ENCODE measurements at regions not wholly inside any gene's neighbourhood (a gene's known extent, or its start where the extent isn't known, plus 50 kb on each side); places are given as distances from the start of the nearest gene placed in this dataset.

- Histone ChIP-seq H3K4me3 (ENCODE audit: insufficient read length, low read depth) (no peak overlapping the region), H3K27me3 (ENCODE audit: insufficient read depth, insufficient read length) (no peaks in the 10 kb centered on the region), H3K36me3 (ENCODE audit: insufficient read depth, insufficient read length, low read length) (no peaks in the 10 kb centered on the region), H3K9ac (ENCODE audit: insufficient read length, low read depth) (no peak overlapping the region), H3K9me3 (ENCODE audit: insufficient read depth, low read length) (no peaks in the 10 kb centered on the region), H3K4me1 (ENCODE audit: insufficient read depth, insufficient read length) (no peaks in the 10 kb centered on the region)
- no peak for DNase-seq (ENCODE audit: low read depth, low spot score)
- TF ChIP-seq ZNF274 (IDR thresholded peaks at IDR 0.05; ENCODE audit: low read depth, low read length) (no peak), YY1 (IDR thresholded peaks at IDR 0.05; ENCODE audit: insufficient read depth, insufficient read length) (no peak), SUZ12 (IDR thresholded peaks at IDR 0.05; ENCODE audit: extremely low read depth, insufficient read depth, insufficient read length) (no peak)
These were observed 1020.9 kb upstream of the INTU start for GRCh38 chr4:126611900-126612299.

- Histone ChIP-seq H3K36me3 (ENCODE audit: insufficient read depth, insufficient read length, low read length) (no peaks in the 10 kb centered on the region), H3K27me3 (ENCODE audit: insufficient read depth, insufficient read length) (no peaks in the 10 kb centered on the region), H3K4me3 (ENCODE audit: insufficient read length, low read depth) (no peak overlapping the region), H3K9ac (ENCODE audit: insufficient read length, low read depth) (no peak overlapping the region), H3K4me1 (ENCODE audit: insufficient read depth, insufficient read length) (no peaks in the 10 kb centered on the region), H3K9me3 (ENCODE audit: insufficient read depth, low read length) (no peaks in the 10 kb centered on the region)
- no peak for TF ChIP-seq YY1 (IDR thresholded peaks at IDR 0.05; ENCODE audit: insufficient read depth, insufficient read length)
- no peak for TF ChIP-seq SUZ12 (IDR thresholded peaks at IDR 0.05; ENCODE audit: extremely low read depth, insufficient read depth, insufficient read length)
- TF ChIP-seq ZNF274 (IDR thresholded peaks at IDR 0.05; ENCODE audit: low read depth, low read length): no peak
- no peak for DNase-seq (ENCODE audit: low read depth, low spot score)
These were observed 1018.4 kb upstream of the INTU start for GRCh38 chr4:126614356-126614855.

GRCh38 chr4:126616795-126617194 lies 1016.0 kb upstream of the INTU start:
- Histone ChIP-seq H3K27me3 (ENCODE audit: insufficient read depth, insufficient read length) (no peaks in the 10 kb centered on the region), H3K9me3 (ENCODE audit: insufficient read depth, low read length) (no peaks in the 10 kb centered on the region), H3K4me1 (ENCODE audit: insufficient read depth, insufficient read length) (no peaks in the 10 kb centered on the region), H3K4me3 (ENCODE audit: insufficient read length, low read depth) (no peak overlapping the region), H3K36me3 (ENCODE audit: insufficient read depth, insufficient read length, low read length) (no peaks in the 10 kb centered on the region), H3K9ac (ENCODE audit: insufficient read length, low read depth) (no peak overlapping the region)
- TF ChIP-seq SUZ12 (IDR thresholded peaks at IDR 0.05; ENCODE audit: extremely low read depth, insufficient read depth, insufficient read length): no peak
- TF ChIP-seq YY1 (IDR thresholded peaks at IDR 0.05; ENCODE audit: insufficient read depth, insufficient read length): no peak
- no peak for TF ChIP-seq ZNF274 (IDR thresholded peaks at IDR 0.05; ENCODE audit: low read depth, low read length)
- DNase-seq (ENCODE audit: low read depth, low spot score): no peak

GRCh38 chr4:126627255-126627654 lies 1005.5 kb upstream of the INTU start:
- Histone ChIP-seq H3K9ac (ENCODE audit: insufficient read length, low read depth) (no peak overlapping the region), H3K4me1 (ENCODE audit: insufficient read depth, insufficient read length) (no peaks in the 10 kb centered on the region), H3K27me3 (ENCODE audit: insufficient read depth, insufficient read length) (no peaks in the 10 kb centered on the region), H3K4me3 (ENCODE audit: insufficient read length, low read depth) (no peak overlapping the region), H3K36me3 (ENCODE audit: insufficient read depth, insufficient read length, low read length) (no peaks in the 10 kb centered on the region), H3K9me3 (ENCODE audit: insufficient read depth, low read length) (no peaks in the 10 kb centered on the region)
- peak; percentile 3 for DNase-seq (ENCODE audit: low read depth, low spot score)
- TF ChIP-seq YY1 (IDR thresholded peaks at IDR 0.05; ENCODE audit: insufficient read depth, insufficient read length): no peak
- no peak for TF ChIP-seq ZNF274 (IDR thresholded peaks at IDR 0.05; ENCODE audit: low read depth, low read length)
- TF ChIP-seq SUZ12 (IDR thresholded peaks at IDR 0.05; ENCODE audit: extremely low read depth, insufficient read depth, insufficient read length): no peak

GRCh38 chr4:126628933-126629332 lies 1003.8 kb upstream of the INTU start:
- TF ChIP-seq SUZ12 (IDR thresholded peaks at IDR 0.05; ENCODE audit: extremely low read depth, insufficient read depth, insufficient read length) (no peak), YY1 (IDR thresholded peaks at IDR 0.05; ENCODE audit: insufficient read depth, insufficient read length) (no peak), ZNF274 (IDR thresholded peaks at IDR 0.05; ENCODE audit: low read depth, low read length) (no peak)
- Histone ChIP-seq H3K9ac (ENCODE audit: insufficient read length, low read depth) (no peak overlapping the region), H3K4me1 (ENCODE audit: insufficient read depth, insufficient read length) (no peaks in the 10 kb centered on the region), H3K36me3 (ENCODE audit: insufficient read depth, insufficient read length, low read length) (no peaks in the 10 kb centered on the region), H3K27me3 (ENCODE audit: insufficient read depth, insufficient read length) (no peaks in the 10 kb centered on the region), H3K4me3 (ENCODE audit: insufficient read length, low read depth) (no peak overlapping the region), H3K9me3 (ENCODE audit: insufficient read depth, low read length) (no peaks in the 10 kb centered on the region)
- no peak for DNase-seq (ENCODE audit: low read depth, low spot score)

- Histone ChIP-seq H3K4me1 (ENCODE audit: insufficient read depth, insufficient read length) (no peaks in the 10 kb centered on the region), H3K4me3 (ENCODE audit: insufficient read length, low read depth) (no peak overlapping the region), H3K9me3 (ENCODE audit: insufficient read depth, low read length) (no peaks in the 10 kb centered on the region), H3K27me3 (ENCODE audit: insufficient read depth, insufficient read length) (no peaks in the 10 kb centered on the region), H3K9ac (ENCODE audit: insufficient read length, low read depth) (no peak overlapping the region), H3K36me3 (ENCODE audit: insufficient read depth, insufficient read length, low read length) (no peaks in the 10 kb centered on the region)
- DNase-seq (ENCODE audit: low read depth, low spot score): no peak
- no peak for TF ChIP-seq SUZ12 (IDR thresholded peaks at IDR 0.05; ENCODE audit: extremely low read depth, insufficient read depth, insufficient read length)
- TF ChIP-seq YY1 (IDR thresholded peaks at IDR 0.05; ENCODE audit: insufficient read depth, insufficient read length): no peak
- no peak for TF ChIP-seq ZNF274 (IDR thresholded peaks at IDR 0.05; ENCODE audit: low read depth, low read length)
These were observed 1002.5 kb upstream of the INTU start for GRCh38 chr4:126630230-126630629.

- Histone ChIP-seq H3K4me3 (ENCODE audit: insufficient read length, low read depth) (no peak overlapping the region), H3K9ac (ENCODE audit: insufficient read length, low read depth) (no peak overlapping the region), H3K9me3 (ENCODE audit: insufficient read depth, low read length) (no peaks in the 10 kb centered on the region), H3K36me3 (ENCODE audit: insufficient read depth, insufficient read length, low read length) (no peaks in the 10 kb centered on the region), H3K4me1 (ENCODE audit: insufficient read depth, insufficient read length) (no peaks in the 10 kb centered on the region), H3K27me3 (ENCODE audit: insufficient read depth, insufficient read length) (no peaks in the 10 kb centered on the region)
- DNase-seq (ENCODE audit: low read depth, low spot score): no peak
- TF ChIP-seq YY1 (IDR thresholded peaks at IDR 0.05; ENCODE audit: insufficient read depth, insufficient read length): no peak
- no peak for TF ChIP-seq ZNF274 (IDR thresholded peaks at IDR 0.05; ENCODE audit: low read depth, low read length)
- no peak for TF ChIP-seq SUZ12 (IDR thresholded peaks at IDR 0.05; ENCODE audit: extremely low read depth, insufficient read depth, insufficient read length)
These were observed 999.5 kb upstream of the INTU start for GRCh38 chr4:126633306-126633705.
